H1 (cell line): ENCODE measurements at regions not wholly inside any gene's neighbourhood (a gene's known extent, or its start where the extent isn't known, plus 50 kb on each side); places are given as distances from the start of the nearest gene placed in this dataset.
A peak's percentile ranks its signal among the peaks of the same experiment; 100 is the strongest.

ENCODE experiments used
- CTCF ChIA-PET: fragments of 300-600 bp; sonication (Branson Sonifier 250); formaldehyde crosslinking; loops from one replicate; lab custom pipeline; 2021; ENCODE audit not compliant: partially characterized antibody; lab: Charles Lee
- POLR2A ChIA-PET: fragments of 300-600 bp; sonication (Branson Sonifier 250); formaldehyde crosslinking; loops from one replicate; lab custom pipeline; 2021; ENCODE audit warnings: inconsistent platforms; ENCODE audit not compliant: partially characterized antibody; lab: Charles Lee
- DNase-seq, 2 experiments: peaks; one replicate each; pipeline versions ENCODE4 v3.0.0 to v3.0.0-alpha.2; 2010 to 2022; ENCODE audit warnings: low spot score in 2 of 2, low read depth in 1 of 2, mixed read lengths in 1 of 2
- FAIRE-seq: peaks from 2 replicates; lab custom pipeline; 2011; peaks lifted over from hg19 to GRCh38; lab: Jason Lieb, UNC
- H2AFZ ChIP-seq: 2 replicates; pipeline ENCODE4 v1.8.1; 2012; ENCODE audit warnings: low read length, inconsistent platforms
- H2AK5ac ChIP-seq: 2 replicates; pipeline ENCODE4 v1.6.1; 2013; ENCODE audit warnings: low read depth, low read length
- H2BK120ac ChIP-seq: replicated peaks from 2 replicates; pipeline ENCODE3; 2013; ENCODE audit warnings: low read depth, low read length, inconsistent platforms
- H2BK12ac ChIP-seq: 2 replicates; pipeline ENCODE4 v1.6.1; 2013; ENCODE audit warnings: low read depth, low read length
- H2BK15ac ChIP-seq: 2 replicates; pipeline ENCODE4 v1.6.1; 2013; ENCODE audit warnings: low read length
- H2BK20ac ChIP-seq: 2 replicates; pipeline ENCODE4 v1.6.1; 2013; ENCODE audit warnings: low read length
- H2BK5ac ChIP-seq: 2 replicates; pipeline ENCODE4 v1.6.1; 2013; ENCODE audit warnings: low read depth, low read length
- H3K14ac ChIP-seq: 2 replicates; pipeline ENCODE4 v1.6.1; 2013; ENCODE audit warnings: inconsistent platforms; ENCODE audit not compliant: insufficient read length
- H3K18ac ChIP-seq: 2 replicates; pipeline ENCODE4 v1.6.1; 2013; ENCODE audit warnings: low read length; ENCODE audit errors: extremely low read depth
- H3K23ac ChIP-seq: 2 replicates; pipeline ENCODE4 v1.6.1; 2013; ENCODE audit warnings: inconsistent platforms; ENCODE audit not compliant: insufficient read length
- H3K23me2 ChIP-seq: 2 replicates; pipeline ENCODE4 v1.6.1; 2013; ENCODE audit warnings: low read depth, low read length
- H3K27ac ChIP-seq: 2 replicates; pipeline ENCODE4 v1.6.1; 2011; ENCODE audit warnings: low read depth, low read length, inconsistent platforms
- H3K27me3 ChIP-seq, 4 experiments: replicated peaks in 1 of 4; 1 replicate in 1 of 4; 2 replicates in 3 of 4; pipeline versions ENCODE4 v1.6.1 to v1.8.1; 2011 to 2013; ENCODE audit warnings: low read length in 3 of 4, mild to moderate bottlenecking in 3 of 4, inconsistent platforms in 2 of 4, mixed read lengths in 2 of 4, moderate library complexity in 1 of 4; ENCODE audit not compliant: control insufficient read depth in 3 of 4, insufficient read depth in 3 of 4; ENCODE audit errors: extremely low read depth in 1 of 4
- H3K36me3 ChIP-seq, 4 experiments: 2 replicates each; pipeline versions ENCODE4 v1.6.1 to v1.8.1; 2011 to 2013; ENCODE audit warnings: mild to moderate bottlenecking in 4 of 4, low read length in 3 of 4, moderate library complexity in 2 of 4, control low read depth in 1 of 4, inconsistent platforms in 1 of 4; ENCODE audit not compliant: insufficient read depth in 4 of 4, control insufficient read depth in 2 of 4
- H3K4ac ChIP-seq: replicated peaks from 2 replicates; pipeline ENCODE3; 2013; ENCODE audit warnings: low read length, low read depth, mixed read lengths, inconsistent platforms; ENCODE audit not compliant: insufficient read length
- H3K4me1 ChIP-seq, 4 experiments: replicated peaks in 1 of 4; 1 replicate in 1 of 4; 2 replicates in 3 of 4; pipeline versions ENCODE4 v1.6.1 to v1.8.1; 2011 to 2013; ENCODE audit warnings: low read length in 3 of 4, inconsistent platforms in 2 of 4, mixed read lengths in 1 of 4; ENCODE audit not compliant: insufficient read depth in 4 of 4, control insufficient read depth in 3 of 4
- H3K4me2 ChIP-seq, 2 experiments: 2 replicates each; pipeline versions ENCODE4 v1.6.1 to v1.8.1; 2011 to 2013; ENCODE audit warnings: low read depth in 2 of 2, low read length in 2 of 2, control low read depth in 1 of 2, inconsistent platforms in 1 of 2, mild to moderate bottlenecking in 1 of 2; ENCODE audit not compliant: insufficient read depth in 1 of 2
- H3K4me3 ChIP-seq, 4 experiments: fragments of 200-600, 300-600 bp in 1 of 4; sonication (generic), shearing (Covaris generic), sonication (Bioruptor Twin) in 1 of 4; 2 replicates each; pipeline versions ENCODE4 v1.5.1 to v1.8.1; 2011 to 2016; ENCODE audit warnings: low read length in 4 of 4, low read depth in 3 of 4, control low read depth in 2 of 4, inconsistent platforms in 2 of 4, mild to moderate bottlenecking in 2 of 4, mixed read lengths in 1 of 4, moderate library complexity in 1 of 4; ENCODE audit not compliant: insufficient read depth in 2 of 4; ENCODE audit errors: extremely low read depth in 1 of 4
- H3K56ac ChIP-seq: replicated peaks from 2 replicates; pipeline ENCODE3; 2013; ENCODE audit warnings: low read depth, mild to moderate bottlenecking, mixed read lengths, low read length, inconsistent platforms; ENCODE audit not compliant: insufficient read length
- H3K79me1 ChIP-seq: 2 replicates; pipeline ENCODE4 v1.6.1; 2013; ENCODE audit warnings: low read depth, low read length, control low read depth
- H3K79me2 ChIP-seq, 2 experiments: 2 replicates each; pipeline versions ENCODE4 v1.6.1 to v1.8.1; 2012 to 2013; ENCODE audit warnings: low read length in 2 of 2, mild to moderate bottlenecking in 2 of 2, inconsistent platforms in 1 of 2; ENCODE audit not compliant: insufficient read depth in 2 of 2, control insufficient read depth in 1 of 2
- H3K9ac ChIP-seq, 4 experiments: replicated peaks in 1 of 4; 1 replicate in 1 of 4; 2 replicates in 3 of 4; pipeline versions ENCODE4 v1.6.1 to v1.8.1; 2011 to 2013; ENCODE audit warnings: low read depth in 3 of 4, low read length in 3 of 4, control low read depth in 2 of 4, mild to moderate bottlenecking in 2 of 4, moderate library complexity in 2 of 4, inconsistent platforms in 1 of 4; ENCODE audit errors: extremely low read depth in 1 of 4
- H3K9me3 ChIP-seq, 2 experiments: 2 replicates each; pipeline versions ENCODE4 v1.6.1 to v1.8.1; 2012 to 2013; ENCODE audit warnings: mild to moderate bottlenecking in 2 of 2, moderate library complexity in 2 of 2, control low read depth in 1 of 2, inconsistent platforms in 1 of 2, low read depth in 1 of 2, low read length in 1 of 2, mixed read lengths in 1 of 2; ENCODE audit not compliant: insufficient read depth in 2 of 2
- H4K20me1 ChIP-seq, 2 experiments: replicated peaks in 1 of 2; 2 replicates each; pipeline versions ENCODE3 to v1.8.1; 2011 to 2013; ENCODE audit warnings: inconsistent platforms in 2 of 2, low read length in 2 of 2, mild to moderate bottlenecking in 1 of 2; ENCODE audit not compliant: insufficient read depth in 2 of 2, control insufficient read depth in 1 of 2
- H4K5ac ChIP-seq: 2 replicates; pipeline ENCODE4 v1.6.1; 2013; ENCODE audit warnings: low read length, low read depth, mixed read lengths, inconsistent platforms; ENCODE audit not compliant: insufficient read length
- H4K8ac ChIP-seq: 2 replicates; pipeline ENCODE4 v1.8.0; 2013; ENCODE audit warnings: mild to moderate bottlenecking, moderate library complexity, low read length, inconsistent platforms; ENCODE audit not compliant: insufficient read depth; ENCODE audit errors: extremely low read depth
- H4K91ac ChIP-seq: replicated peaks from 2 replicates; pipeline ENCODE3; 2013; ENCODE audit warnings: low read length, mixed read lengths, inconsistent platforms; ENCODE audit not compliant: insufficient read length
- JUN ChIP-seq: IDR thresholded peaks from 2 replicates; pipeline ENCODE4 v1.6.1; 2011; ENCODE audit warnings: low read depth, mild to moderate bottlenecking, improper control_type of control experiment, low read length
- USF2 ChIP-seq: IDR thresholded peaks from 2 replicates; pipeline ENCODE4 v1.6.1; 2011; ENCODE audit warnings: low read length, improper control_type of control experiment
- WGBS, 2 experiments: shearing (Covaris generic) in 1 of 2; methylation state at CpG; one replicate each; pipeline versions ENCODE4 v1.1.6 to v1.1.7; 2013 to 2015; ENCODE audit warnings: low lambda C conversion rate in 2 of 2, mixed read lengths in 2 of 2, inconsistent platforms in 1 of 2, low coverage in 1 of 2, missing lambda C conversion rate in 1 of 2; ENCODE audit not compliant: insufficient replicate concordance in 2 of 2, insufficient coverage in 1 of 2, insufficient read length in 1 of 2; ENCODE audit errors: extremely low coverage in 1 of 2, missing lambda C conversion rate in 1 of 2; 5-methylcytosine and 5-hydroxymethylcytosine counted together

- TF ChIP-seq USF2: no peak
- TF ChIP-seq JUN: no peak
- H4K91ac ChIP-seq: no peak overlapping the region
- H3K27me3 ChIP-seq: no peaks in the 10 kb centered on the region
- H3K36me3 ChIP-seq: no peaks in the 10 kb centered on the region
- FAIRE-seq: no peak
- H4K20me1 ChIP-seq: no peaks in the 10 kb centered on the region
- no peak overlapping the region for H2BK120ac ChIP-seq
- no peak overlapping the region for H3K18ac ChIP-seq
- H3K56ac ChIP-seq: no peak overlapping the region
- H4K8ac ChIP-seq: no peak overlapping the region
- H3K79me2 ChIP-seq: no peaks in the 10 kb centered on the region
- H3K4ac ChIP-seq: no peak overlapping the region
- H2BK20ac ChIP-seq: no peak overlapping the region
- WGBS, 2 experiments: 92% methylated on average over 12 of the region's 14 CpGs; no CpG with 5 or more reads in 1 of the 2 experiments
- H3K27ac ChIP-seq: no peak overlapping the region
- H2BK12ac ChIP-seq: no peak overlapping the region
- peaks cover 0 to 12% of the 10 kb centered on the region in 2 experiments; a peak in 1 of 4 replicates for H3K9me3 ChIP-seq
- DNase-seq: no peak
- H2BK15ac ChIP-seq: no peak overlapping the region
- H3K23ac ChIP-seq: no peak overlapping the region
- H4K5ac ChIP-seq: no peak overlapping the region
- peak overlapping the region; percentile 19; the same call in 1 of the 2 replicates for H2AFZ ChIP-seq
- ChIA-PET CTCF (no interaction called here), POLR2A (no interaction called here)
- H3K4me3 ChIP-seq: no peak overlapping the region
- no peak overlapping the region for H2AK5ac ChIP-seq
- no peak overlapping the region for H3K9ac ChIP-seq
- no peaks in the 10 kb centered on the region for H3K4me1 ChIP-seq
- H3K14ac ChIP-seq: no peak overlapping the region
- no peaks in the 10 kb centered on the region for H3K23me2 ChIP-seq
- H3K4me2 ChIP-seq: no peak overlapping the region
- no peak overlapping the region for H2BK5ac ChIP-seq
- H3K79me1 ChIP-seq: no peaks in the 10 kb centered on the region
These were observed 2660.1 kb upstream of the PCDH20 start for GRCh38 chr13:64075543-64076271.
